ENCODE measurements at regions not wholly inside any gene's neighbourhood (a gene's known extent, or its start where the extent isn't known, plus 50 kb on each side); places are given as distances from the start of the nearest gene placed in this dataset.

- H3K27me3 Mint-ChIP-seq (ENCODE audit: low read depth), result no peaks in the 10 kb centered on the region
- H3K4me1 Mint-ChIP-seq, result no peaks in the 10 kb centered on the region
- no peak overlapping the region for H3K27ac Mint-ChIP-seq (ENCODE audit: unreplicated experiment)
- no peak for DNase-seq (ENCODE audit: low read depth, low spot score)
- no peaks in the 10 kb centered on the region for H3K9me3 Mint-ChIP-seq
- TF ChIP-seq CTCF (conservative IDR thresholded peaks at IDR 0.05), result no peak
- no peak overlapping the region for H3K4me3 Mint-ChIP-seq
- no peaks in the 10 kb centered on the region for H3K36me3 Mint-ChIP-seq (ENCODE audit: low read depth)
Observed at GRCh38 chr4:45155081-45155777, 428.9 kb upstream of the GNPDA2 start.

GRCh38 chr4:45147866-45148265 is 421.5 kb upstream of the GNPDA2 start:
- Mint-ChIP-seq H3K27ac (ENCODE audit: unreplicated experiment) (no peak overlapping the region), H3K27me3 (ENCODE audit: low read depth) (peaks cover 24% of the 10 kb centered on the region), H3K4me1 (no peaks in the 10 kb centered on the region), H3K9me3 (no peaks in the 10 kb centered on the region), H3K36me3 (ENCODE audit: low read depth) (no peaks in the 10 kb centered on the region), H3K4me3 (no peak overlapping the region)
- no peak for DNase-seq (ENCODE audit: low read depth, low spot score)
- TF ChIP-seq CTCF (conservative IDR thresholded peaks at IDR 0.05), result no peak

- TF ChIP-seq CTCF (conservative IDR thresholded peaks at IDR 0.05), result no peak
- Mint-ChIP-seq H3K9me3 (peaks cover 2% of the 10 kb centered on the region), H3K27ac (ENCODE audit: unreplicated experiment) (no peak overlapping the region), H3K4me1 (no peaks in the 10 kb centered on the region), H3K27me3 (ENCODE audit: low read depth) (no peaks in the 10 kb centered on the region), H3K4me3 (no peak overlapping the region), H3K36me3 (ENCODE audit: low read depth) (peaks cover 2% of the 10 kb centered on the region)
- DNase-seq (ENCODE audit: low read depth, low spot score), result no peak
Observed at GRCh38 chr4:45131020-45131419, 404.7 kb upstream of the GNPDA2 start.

- Mint-ChIP-seq H3K27ac (ENCODE audit: unreplicated experiment) (no peak overlapping the region), H3K27me3 (ENCODE audit: low read depth) (no peaks in the 10 kb centered on the region), H3K9me3 (no peaks in the 10 kb centered on the region), H3K4me1 (no peaks in the 10 kb centered on the region), H3K4me3 (no peak overlapping the region), H3K36me3 (ENCODE audit: low read depth) (no peaks in the 10 kb centered on the region)
- TF ChIP-seq CTCF (conservative IDR thresholded peaks at IDR 0.05), result no peak
- no peak for DNase-seq (ENCODE audit: low read depth, low spot score)
Observed at GRCh38 chr4:45122406-45122805, 396.1 kb upstream of the GNPDA2 start.

- Mint-ChIP-seq H3K4me1 (no peaks in the 10 kb centered on the region), H3K36me3 (ENCODE audit: low read depth) (no peaks in the 10 kb centered on the region), H3K9me3 (no peaks in the 10 kb centered on the region), H3K4me3 (no peak overlapping the region), H3K27me3 (ENCODE audit: low read depth) (no peaks in the 10 kb centered on the region), H3K27ac (ENCODE audit: unreplicated experiment) (no peak overlapping the region)
- no peak for DNase-seq (ENCODE audit: low read depth, low spot score)
- no peak for TF ChIP-seq CTCF (conservative IDR thresholded peaks at IDR 0.05)
Observed at GRCh38 chr4:45121426-45121975, 395.1 kb upstream of the GNPDA2 start.
